Small intestine (tissue), 7 donors: ENCODE measurements at regions not wholly inside any gene's neighbourhood (a gene's known extent, or its start where the extent isn't known, plus 50 kb on each side); places are given as distances from the start of the nearest gene placed in this dataset.
A peak's percentile ranks its signal among the peaks of the same experiment; 100 is the strongest.
"Not testable (repeated sequence)": the region's sequence is repeated elsewhere in the genome, so short reads cannot be mapped to it uniquely, and the experiment has no call there.

Experiments
- DNase-seq, 2 donors: peaks; one replicate each; pipeline versions ENCODE4 v3.0.0 to v3.0.0-alpha.2; 2013
- FAIRE-seq: peaks from 2 replicates; lab custom pipeline; 2012; peaks lifted over from hg19 to GRCh38; lab: Jason Lieb, UNC
- H3K27ac ChIP-seq, 3 donors: one replicate each; pipeline ENCODE4 v1.5.1; 2013; ENCODE audit warnings: low read length in 2 of 3, mild to moderate bottlenecking in 2 of 3, control low read depth in 1 of 3, inconsistent platforms in 1 of 3, low read depth in 1 of 3, moderate library complexity in 1 of 3
- H3K27me3 ChIP-seq, 3 donors: one replicate each; pipeline ENCODE4 v1.6.1; 2013; ENCODE audit warnings: low read length in 3 of 3, inconsistent platforms in 1 of 3; ENCODE audit not compliant: control insufficient read depth in 3 of 3, insufficient read depth in 3 of 3
- H3K36me3 ChIP-seq, 3 donors: one replicate each; pipeline ENCODE4 v1.6.1; 2013; ENCODE audit warnings: low read length in 3 of 3, inconsistent platforms in 1 of 3, low read depth in 1 of 3, mild to moderate bottlenecking in 1 of 3, moderate library complexity in 1 of 3; ENCODE audit not compliant: control insufficient read depth in 3 of 3, insufficient read depth in 2 of 3
- H3K4me1 ChIP-seq, 3 donors: one replicate each; pipeline ENCODE4 v1.6.1; 2013; ENCODE audit warnings: low read length in 2 of 3, inconsistent platforms in 1 of 3, low read depth in 1 of 3, mild to moderate bottlenecking in 1 of 3, moderate library complexity in 1 of 3; ENCODE audit not compliant: control insufficient read depth in 3 of 3, insufficient read depth in 2 of 3
- H3K4me3 ChIP-seq, 3 donors: one replicate each; pipeline ENCODE4 v1.5.1; 2013; ENCODE audit warnings: low read length in 3 of 3, control low read depth in 1 of 3, inconsistent platforms in 1 of 3, low read depth in 1 of 3, mild to moderate bottlenecking in 1 of 3, moderate library complexity in 1 of 3
- H3K9me3 ChIP-seq, 2 donors: one replicate each; pipeline ENCODE4 v1.6.1; 2013; ENCODE audit warnings: low read depth in 1 of 2, low read length in 1 of 2; ENCODE audit not compliant: control insufficient read depth in 2 of 2, insufficient read depth in 1 of 2
- WGBS, 3 donors: extraction: QIAGEN DNeasy Blood & Tissue Kit; methylation state at CpG; one replicate each; pipeline ENCODE4 v1.1.7; 2013; 5-methylcytosine and 5-hydroxymethylcytosine counted together
- donor health status: healthy with polysubstance abuse.
- donor health status: control.
- donor health status: control.
- donor health status: Bipolar disorder and iron deficiency.
- donor health status: healthy.

DNA sequence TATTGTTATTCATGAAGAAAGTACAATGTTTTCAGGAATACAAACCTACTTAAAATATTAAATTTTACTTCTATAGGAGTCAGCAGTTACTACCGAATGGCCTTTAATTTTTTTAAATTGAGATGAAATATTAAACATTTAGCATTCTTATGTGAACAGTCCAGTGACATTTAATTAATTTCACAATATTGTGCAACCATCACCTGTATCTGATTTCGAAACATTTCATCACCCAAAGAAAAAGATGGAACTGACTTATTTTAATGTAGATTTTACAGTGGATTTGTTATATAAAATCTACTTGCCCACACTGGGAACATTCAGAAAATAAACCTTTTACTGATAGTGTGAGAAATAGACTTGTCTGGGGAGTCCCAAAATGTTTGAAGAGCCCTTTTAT lies 585.2 kb upstream of the LINC00305 start:
- no peak overlapping the region for H3K4me3 ChIP-seq
- no peaks in the 10 kb centered on the region for H3K27me3 ChIP-seq
- H3K36me3 ChIP-seq, result no peaks in the 10 kb centered on the region
- no peak for DNase-seq
- no peak for FAIRE-seq
- no peaks in the 10 kb centered on the region for H3K9me3 ChIP-seq
- H3K27ac ChIP-seq, result no peak overlapping the region
- no peaks in the 10 kb centered on the region for H3K4me1 ChIP-seq
- WGBS, 3 donors, result 80 to 92% (median 85%) methylated on average over 2 of the region's 2 CpGs

DNA sequence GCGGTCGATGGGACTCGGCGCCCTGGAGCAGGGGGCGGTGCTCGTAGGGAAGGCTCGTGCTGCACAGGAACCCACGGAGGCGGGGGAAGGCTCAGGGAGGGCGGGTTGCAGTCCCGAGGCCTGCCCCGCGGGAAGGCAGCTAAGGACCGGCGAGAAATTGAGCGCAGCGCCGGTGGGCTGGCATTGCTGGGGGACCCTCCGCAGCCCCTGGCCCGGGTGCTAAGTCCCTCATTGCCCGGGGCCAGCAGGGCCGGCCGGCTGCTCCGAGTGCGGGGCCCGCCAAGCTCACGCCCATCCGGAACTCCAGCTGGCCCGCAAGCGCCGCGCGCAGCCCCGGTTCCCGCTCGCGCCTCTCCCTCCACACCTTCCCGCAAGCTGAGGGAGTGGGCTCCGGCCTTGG lies 576.8 kb upstream of the LINC00305 start:
- FAIRE-seq, H3K4me1 ChIP-seq, H3K9me3 ChIP-seq, H3K27me3 ChIP-seq, H3K36me3 ChIP-seq, DNase-seq, H3K4me3 ChIP-seq, H3K27ac ChIP-seq: not testable (repeated sequence)
- 93 to 94% (median 93%) methylated on average over 19 to 39 of the region's 39 CpGs for WGBS, 3 donors

DNA sequence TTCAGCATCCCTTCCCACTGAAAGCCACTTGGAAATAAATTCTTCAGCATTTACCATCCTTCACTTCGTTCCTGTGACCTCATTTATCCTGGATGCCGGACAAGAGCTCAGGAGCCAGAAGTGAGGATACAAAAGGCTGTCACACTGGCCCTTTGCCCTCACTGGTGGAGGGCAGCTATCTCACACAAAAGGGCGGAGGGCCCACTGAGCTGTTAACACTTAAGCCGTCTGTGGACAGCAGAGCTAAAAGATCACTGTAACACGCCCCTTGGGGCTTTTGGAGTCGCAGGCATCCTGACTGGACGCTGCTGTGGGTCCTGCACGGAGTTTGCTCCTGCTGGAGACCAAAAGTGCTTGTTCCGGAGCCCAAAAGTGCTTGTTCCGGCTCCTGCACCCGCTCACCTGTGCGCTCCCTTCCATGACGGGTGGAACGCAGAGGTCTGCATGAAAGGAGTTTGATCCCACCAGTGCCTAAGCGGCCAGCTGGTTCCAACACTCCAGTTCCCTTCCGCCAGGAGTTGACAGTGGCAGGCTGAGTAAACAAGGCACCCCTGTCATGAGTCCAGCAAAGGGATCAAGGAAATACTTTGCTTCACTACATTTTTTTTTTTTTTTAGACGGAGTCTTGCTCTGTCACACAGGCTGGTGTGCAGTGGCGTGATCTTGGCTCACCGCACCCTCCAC lies 572.0 kb upstream of the LINC00305 start:
- no peak overlapping the region for H3K4me3 ChIP-seq
- H3K9me3 ChIP-seq, result no peaks in the 10 kb centered on the region
- H3K36me3 ChIP-seq, result no peaks in the 10 kb centered on the region
- WGBS, 3 donors, result 15 to 69% (median 58%) methylated on average over 19 of the region's 19 CpGs
- DNase-seq (peak; percentile 33 to 86), FAIRE-seq (no peak)
- peaks cover 0 to 3% (median 0%) of the 10 kb centered on the region in 3 donors for H3K4me1 ChIP-seq
- H3K27ac ChIP-seq, result no peak overlapping the region
- no peaks in the 10 kb centered on the region for H3K27me3 ChIP-seq

DNA sequence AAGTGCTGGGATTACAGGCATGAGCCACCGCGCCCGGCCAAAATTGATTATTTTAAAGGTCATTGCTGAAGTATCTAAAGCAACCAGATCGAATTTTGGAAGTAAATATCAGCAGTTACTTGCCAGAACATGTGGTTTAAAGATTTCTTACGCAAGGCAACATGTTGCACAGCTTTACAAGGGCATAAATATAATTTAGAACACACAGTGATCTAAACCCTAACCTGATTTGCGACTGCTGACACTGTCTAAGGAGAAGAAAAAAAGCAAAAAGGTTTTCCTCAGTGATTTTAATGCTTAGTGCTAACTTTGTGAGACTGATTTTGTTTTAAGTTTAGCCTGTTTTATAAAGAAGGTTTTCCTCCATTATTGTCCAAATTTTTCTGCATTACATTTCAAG lies 569.9 kb upstream of the LINC00305 start:
- peaks cover 0 to 3% (median 0%) of the 10 kb centered on the region in 3 donors for H3K4me1 ChIP-seq
- H3K4me3 ChIP-seq, result no peak overlapping the region
- no peaks in the 10 kb centered on the region for H3K9me3 ChIP-seq
- FAIRE-seq, result no peak
- H3K27ac ChIP-seq, result no peak overlapping the region
- H3K27me3 ChIP-seq, result no peaks in the 10 kb centered on the region
- 62 to 73% (median 66%) methylated on average over 3 to 6 of the region's 6 CpGs for WGBS, 3 donors
- no peak for DNase-seq
- no peaks in the 10 kb centered on the region for H3K36me3 ChIP-seq

DNA sequence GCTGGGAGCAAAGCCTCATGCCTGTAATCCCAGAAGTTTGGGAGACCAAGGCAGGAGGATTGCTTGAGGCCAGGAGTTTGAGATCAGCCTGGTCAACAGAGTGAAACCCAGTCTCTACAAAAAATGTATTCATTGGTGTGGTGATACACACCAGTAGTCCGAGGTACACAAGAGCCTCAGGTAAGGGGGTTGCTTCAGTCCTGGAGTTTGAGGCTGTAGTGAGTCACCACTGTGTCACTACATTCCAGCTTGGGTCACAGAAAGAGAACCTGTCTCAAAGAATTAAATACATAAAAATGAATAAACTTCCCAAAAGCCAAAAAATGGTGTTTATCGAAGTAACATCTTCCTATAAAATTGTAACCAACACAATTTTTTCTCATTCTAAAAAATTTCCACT lies 568.1 kb upstream of the LINC00305 start:
- WGBS, 3 donors, result 47 to 71% (median 64%) methylated on average over 2 of the region's 2 CpGs
- Histone ChIP-seq H3K36me3 (no peaks in the 10 kb centered on the region), H3K27ac (no peak overlapping the region), H3K27me3 (no peaks in the 10 kb centered on the region), H3K4me3 (no peak overlapping the region), H3K4me1 (peaks cover 0 to 3% (median 0%) of the 10 kb centered on the region in 3 donors), H3K9me3 (no peaks in the 10 kb centered on the region)
- no peak for DNase-seq
- no peak for FAIRE-seq

DNA sequence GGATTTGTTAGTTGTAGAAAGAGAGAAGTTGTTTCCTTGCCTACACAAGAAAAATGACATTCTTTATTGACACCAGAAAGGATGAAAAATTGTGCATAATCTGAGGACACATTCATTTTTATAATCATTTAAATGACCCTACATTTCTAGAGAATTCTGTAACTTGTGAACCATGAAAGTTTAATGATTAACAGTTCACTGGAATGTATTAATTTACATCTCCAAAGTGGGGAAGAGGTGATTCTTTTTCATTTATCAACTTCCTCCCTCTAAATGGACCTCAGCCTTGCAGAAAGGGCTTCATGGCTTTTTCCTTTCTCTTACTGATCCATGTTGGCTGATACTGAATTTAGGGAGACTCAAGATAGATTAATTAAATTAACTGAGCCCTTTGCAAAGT lies 565.2 kb upstream of the LINC00305 start:
- Histone ChIP-seq H3K36me3 (no peaks in the 10 kb centered on the region), H3K9me3 (peaks cover 0 to 3% of the 10 kb centered on the region in 2 donors), H3K27me3 (no peaks in the 10 kb centered on the region), H3K4me1 (no peaks in the 10 kb centered on the region), H3K27ac (no peak overlapping the region), H3K4me3 (no peak overlapping the region)
- DNase-seq (no peak), FAIRE-seq (no peak)

DNA sequence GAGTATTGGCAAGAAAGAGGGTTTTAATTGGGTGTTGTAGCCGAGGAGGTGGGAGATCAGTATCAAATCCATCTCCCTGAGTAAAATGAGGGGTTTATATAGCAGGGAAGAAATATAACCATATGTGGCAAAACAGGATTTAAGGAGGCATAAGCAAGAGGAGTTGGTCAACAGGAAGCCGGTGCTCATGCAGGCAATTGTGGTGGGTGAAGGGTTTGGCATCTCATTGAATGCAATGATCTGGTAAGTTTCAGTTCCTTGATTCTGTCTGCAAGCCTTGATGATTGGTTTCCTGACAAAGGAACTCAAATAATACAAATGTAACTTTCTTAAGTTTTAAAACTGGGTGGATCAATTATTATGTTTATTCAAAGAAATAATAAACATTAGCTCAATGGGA lies 564.4 kb upstream of the LINC00305 start:
- Histone ChIP-seq H3K27ac (no peak overlapping the region), H3K4me1 (no peaks in the 10 kb centered on the region), H3K36me3 (no peaks in the 10 kb centered on the region), H3K4me3 (no peak overlapping the region), H3K27me3 (no peaks in the 10 kb centered on the region), H3K9me3 (peaks cover 0 to 3% of the 10 kb centered on the region in 2 donors)
- WGBS, 3 donors, result 58 to 82% (median 67%) methylated on average over 2 of the region's 2 CpGs
- no peak for FAIRE-seq
- no peak for DNase-seq

DNA sequence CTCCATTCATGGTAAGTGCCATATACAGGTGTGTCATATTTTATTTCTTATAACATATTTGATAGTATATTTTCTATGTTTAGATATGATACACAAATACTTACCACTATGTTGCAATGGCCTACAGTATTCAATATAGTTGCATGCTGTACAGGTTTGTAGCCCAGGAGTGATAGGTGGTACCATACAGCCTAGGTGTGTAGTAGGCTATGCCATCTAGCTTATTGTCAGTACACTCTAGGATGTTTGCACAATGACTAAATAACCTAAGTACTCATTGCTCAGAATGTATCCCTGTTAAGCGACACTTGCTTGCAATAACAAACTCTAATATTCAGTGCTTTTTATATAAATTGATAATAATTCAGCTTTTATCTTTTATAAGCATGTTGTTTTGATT lies 563.1 kb upstream of the LINC00305 start:
- no peak for FAIRE-seq
- Histone ChIP-seq H3K36me3 (no peaks in the 10 kb centered on the region), H3K4me1 (no peaks in the 10 kb centered on the region), H3K4me3 (no peak overlapping the region), H3K9me3 (peaks cover 0 to 3% of the 10 kb centered on the region in 2 donors), H3K27ac (no peak overlapping the region), H3K27me3 (no peaks in the 10 kb centered on the region)
- DNase-seq, result peak in 1 of 2 donors; percentile 68
- WGBS, 3 donors, result 79 to 93% (median 91%) methylated on average over 1 of the region's 1 CpG
